RWPE1 (cell line): ENCODE measurements at regions not wholly inside any gene's neighbourhood (a gene's known extent, or its start where the extent isn't known, plus 50 kb on each side); places are given as distances from the start of the nearest gene placed in this dataset.

Experiments used
- CTCF ChIA-PET: fragments of 350-600 bp; sonication (Branson Sonifier 250); formaldehyde crosslinking; extraction: SDS; loops from one replicate; lab custom pipeline; 2021; lab: Yijun Ruan, JAX
- POLR2A ChIA-PET: fragments of 400-600 bp; formaldehyde crosslinking; extraction: SDS; loops from one replicate; lab custom pipeline; 2020; ENCODE audit warnings: antibody characterized with exemption; ENCODE audit not compliant: low non-redundant PET; lab: Yijun Ruan, JAX
- DNase-seq: peaks from one replicate; pipeline ENCODE4 v3.0.0; 2012; ENCODE audit warnings: low spot score
- H3K27ac ChIP-seq: fragments of 450-650 bp; 2 replicates; pipeline ENCODE4 v1.5.1; 2017
- CTCF ChIP-seq: fragments of 450-650 bp; conservative IDR thresholded peaks from 2 replicates; pipeline ENCODE4 v1.5.1; 2017; ENCODE audit warnings: low read depth, mild to moderate bottlenecking

- CTCF ChIA-PET = interaction anchor here (0.6 kb wide), 1 partner anchor 246 kb away, joined by 3 read pairs; no protein-coding TSS in a partner anchor
- no peak overlapping the region for H3K27ac ChIP-seq
- POLR2A ChIA-PET = no interaction called here
- no peak for DNase-seq
- no peak for TF ChIP-seq CTCF
These were observed 208.4 kb downstream of the MYCN start for GRCh38 chr2:16148632-16149348.

GRCh38 chr2:16142383-16143361 is 202.3 kb downstream of the MYCN start:
- ChIA-PET CTCF (no interaction called here), POLR2A (no interaction called here)
- no peak overlapping the region for H3K27ac ChIP-seq
- DNase-seq = no peak
- no peak for TF ChIP-seq CTCF

GRCh38 chr2:16141641-16141921 is 201.2 kb downstream of the MYCN start:
- no peak for DNase-seq
- CTCF ChIA-PET = no interaction called here
- TF ChIP-seq CTCF = no peak
- POLR2A ChIA-PET = no interaction called here
- H3K27ac ChIP-seq = no peak overlapping the region

GRCh38 chr2:16140771-16141640 is 200.7 kb downstream of the MYCN start:
- CTCF ChIA-PET = no interaction called here
- DNase-seq = no peak
- POLR2A ChIA-PET = no interaction called here
- no peak overlapping the region for H3K27ac ChIP-seq
- TF ChIP-seq CTCF = no peak

- no peak for DNase-seq
- H3K27ac ChIP-seq = no peak overlapping the region
- CTCF ChIA-PET = no interaction called here
- POLR2A ChIA-PET = no interaction called here
- TF ChIP-seq CTCF = no peak
These were observed 199.6 kb downstream of the MYCN start for GRCh38 chr2:16139663-16140615.
